ENCODE measurements at regions not wholly inside any gene's neighbourhood (a gene's known extent, or its start where the extent isn't known, plus 50 kb on each side); places are given as distances from the start of the nearest gene placed in this dataset.
A peak's percentile ranks its signal among the peaks of the same experiment; 100 is the strongest.

GRCh38 chr10:3008518-3009195 is 58.7 kb upstream of the PFKP start:
- no peak overlapping the region for H3K4me3 ChIP-seq (replicated peaks; ENCODE audit: low read depth, low read length)
- TF ChIP-seq, protein P1, sequence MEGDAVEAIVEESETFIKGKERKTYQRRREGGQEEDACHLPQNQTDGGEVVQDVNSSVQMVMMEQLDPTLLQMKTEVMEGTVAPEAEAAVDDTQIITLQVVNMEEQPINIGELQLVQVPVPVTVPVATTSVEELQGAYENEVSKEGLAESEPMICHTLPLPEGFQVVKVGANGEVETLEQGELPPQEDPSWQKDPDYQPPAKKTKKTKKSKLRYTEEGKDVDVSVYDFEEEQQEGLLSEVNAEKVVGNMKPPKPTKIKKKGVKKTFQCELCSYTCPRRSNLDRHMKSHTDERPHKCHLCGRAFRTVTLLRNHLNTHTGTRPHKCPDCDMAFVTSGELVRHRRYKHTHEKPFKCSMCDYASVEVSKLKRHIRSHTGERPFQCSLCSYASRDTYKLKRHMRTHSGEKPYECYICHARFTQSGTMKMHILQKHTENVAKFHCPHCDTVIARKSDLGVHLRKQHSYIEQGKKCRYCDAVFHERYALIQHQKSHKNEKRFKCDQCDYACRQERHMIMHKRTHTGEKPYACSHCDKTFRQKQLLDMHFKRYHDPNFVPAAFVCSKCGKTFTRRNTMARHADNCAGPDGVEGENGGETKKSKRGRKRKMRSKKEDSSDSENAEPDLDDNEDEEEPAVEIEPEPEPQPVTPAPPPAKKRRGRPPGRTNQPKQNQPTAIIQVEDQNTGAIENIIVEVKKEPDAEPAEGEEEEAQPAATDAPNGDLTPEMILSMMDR (IDR thresholded peaks at IDR 0.05; ENCODE audit: low read depth, low read length, missing control alignments) = no peak
- no peak for DNase-seq (ENCODE audit: extremely low read depth, low read depth)

- no peak overlapping the region for H3K4me3 ChIP-seq (replicated peaks; ENCODE audit: low read depth, low read length)
- DNase-seq (ENCODE audit: extremely low read depth, low read depth) = no peak
- TF ChIP-seq, protein P1 (IDR thresholded peaks at IDR 0.05; ENCODE audit: low read depth, low read length, missing control alignments) = no peak
These were observed 60.7 kb upstream of the PFKP start for GRCh38 chr10:3006607-3007006.

DNA sequence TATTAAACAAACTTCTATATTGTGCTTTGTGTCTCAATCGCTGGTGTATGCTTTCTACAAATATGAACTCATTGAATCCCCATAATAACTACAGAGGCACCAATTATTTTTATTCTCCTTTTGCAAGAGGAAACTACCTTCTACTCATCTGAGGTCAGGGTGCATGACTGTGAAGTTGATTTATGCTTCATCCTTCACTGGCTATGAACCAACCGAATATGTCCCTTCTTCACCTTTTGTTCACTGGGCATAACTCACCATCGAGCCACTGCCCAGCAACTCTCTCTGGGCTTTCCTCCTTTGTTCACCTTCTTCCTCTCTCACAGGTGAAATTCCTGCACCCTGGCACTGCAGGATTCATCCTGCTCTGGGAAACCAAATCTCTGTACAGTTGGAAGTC is 61.3 kb upstream of the PFKP start:
- no peak overlapping the region for H3K4me3 ChIP-seq (replicated peaks; ENCODE audit: low read depth, low read length)
- TF ChIP-seq, protein P1 (IDR thresholded peaks at IDR 0.05; ENCODE audit: low read depth, low read length, missing control alignments) = no peak
- no peak for DNase-seq (ENCODE audit: extremely low read depth, low read depth)

GRCh38 chr10:3002304-3002703 is 65.0 kb upstream of the PFKP start:
- DNase-seq (ENCODE audit: extremely low read depth, low read depth) = no peak
- no peak overlapping the region for H3K4me3 ChIP-seq (replicated peaks; ENCODE audit: low read depth, low read length)
- TF ChIP-seq, protein P1 (IDR thresholded peaks at IDR 0.05; ENCODE audit: low read depth, low read length, missing control alignments) = no peak

GRCh38 chr10:3000048-3000447 is 67.3 kb upstream of the PFKP start:
- TF ChIP-seq, protein P1 (IDR thresholded peaks at IDR 0.05; ENCODE audit: low read depth, low read length, missing control alignments) = no peak
- no peak overlapping the region for H3K4me3 ChIP-seq (replicated peaks; ENCODE audit: low read depth, low read length)
- no peak for DNase-seq (ENCODE audit: extremely low read depth, low read depth)

- peak; percentile 53 for DNase-seq (ENCODE audit: extremely low read depth, low read depth)
- H3K4me3 ChIP-seq (replicated peaks; ENCODE audit: low read depth, low read length) = no peak overlapping the region
- TF ChIP-seq, protein P1 (IDR thresholded peaks at IDR 0.05; ENCODE audit: low read depth, low read length, missing control alignments) = no peak
These were observed 73.0 kb upstream of the PFKP start for GRCh38 chr10:2994221-2994961.

All from HFF-Myc (cell line).